22Rv1 (cell line): ENCODE measurements at regions not wholly inside any gene's neighbourhood (a gene's known extent, or its start where the extent isn't known, plus 50 kb on each side); places are given as distances from the start of the nearest gene placed in this dataset.

Experiments used
- H3K27ac ChIP-seq: fragments of 450-650 bp; 2 replicates; pipeline ENCODE4 v1.5.1; 2017
- ZFX ChIP-seq: fragments of 450-650 bp; IDR thresholded peaks from 2 replicates; pipeline ENCODE4 v1.6.1; 2017; ENCODE audit warnings: antibody characterized with exemption, borderline replicate concordance
- TF ChIP-seq, protein P1 (sequence below): fragments of 450-650 bp; IDR thresholded peaks from 2 replicates; pipeline ENCODE4 v1.5.1; 2017; ENCODE audit warnings: mild to moderate bottlenecking

DNA sequence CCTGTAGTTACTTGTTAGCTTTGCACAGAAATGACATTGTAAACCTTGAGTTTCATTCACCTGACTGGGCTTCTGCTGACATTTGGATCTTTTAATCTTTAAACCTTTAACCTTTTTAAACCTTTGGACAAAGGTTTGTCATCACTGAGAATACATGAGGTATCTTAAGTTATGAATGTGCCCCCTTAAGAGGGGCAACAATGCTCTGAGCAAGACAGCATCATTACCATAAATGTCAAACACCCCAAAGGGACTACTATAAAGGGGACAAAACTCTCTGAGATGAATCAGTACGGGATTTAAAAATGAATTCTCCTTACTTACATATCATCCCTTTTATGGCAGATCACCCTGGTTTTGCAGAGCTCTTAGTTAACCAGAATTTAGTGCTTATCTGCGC lies 203.3 kb downstream of the COG6 start:
- TF ChIP-seq, protein P1, sequence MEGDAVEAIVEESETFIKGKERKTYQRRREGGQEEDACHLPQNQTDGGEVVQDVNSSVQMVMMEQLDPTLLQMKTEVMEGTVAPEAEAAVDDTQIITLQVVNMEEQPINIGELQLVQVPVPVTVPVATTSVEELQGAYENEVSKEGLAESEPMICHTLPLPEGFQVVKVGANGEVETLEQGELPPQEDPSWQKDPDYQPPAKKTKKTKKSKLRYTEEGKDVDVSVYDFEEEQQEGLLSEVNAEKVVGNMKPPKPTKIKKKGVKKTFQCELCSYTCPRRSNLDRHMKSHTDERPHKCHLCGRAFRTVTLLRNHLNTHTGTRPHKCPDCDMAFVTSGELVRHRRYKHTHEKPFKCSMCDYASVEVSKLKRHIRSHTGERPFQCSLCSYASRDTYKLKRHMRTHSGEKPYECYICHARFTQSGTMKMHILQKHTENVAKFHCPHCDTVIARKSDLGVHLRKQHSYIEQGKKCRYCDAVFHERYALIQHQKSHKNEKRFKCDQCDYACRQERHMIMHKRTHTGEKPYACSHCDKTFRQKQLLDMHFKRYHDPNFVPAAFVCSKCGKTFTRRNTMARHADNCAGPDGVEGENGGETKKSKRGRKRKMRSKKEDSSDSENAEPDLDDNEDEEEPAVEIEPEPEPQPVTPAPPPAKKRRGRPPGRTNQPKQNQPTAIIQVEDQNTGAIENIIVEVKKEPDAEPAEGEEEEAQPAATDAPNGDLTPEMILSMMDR: no peak
- no peak for TF ChIP-seq ZFX
- no peak overlapping the region for H3K27ac ChIP-seq

DNA sequence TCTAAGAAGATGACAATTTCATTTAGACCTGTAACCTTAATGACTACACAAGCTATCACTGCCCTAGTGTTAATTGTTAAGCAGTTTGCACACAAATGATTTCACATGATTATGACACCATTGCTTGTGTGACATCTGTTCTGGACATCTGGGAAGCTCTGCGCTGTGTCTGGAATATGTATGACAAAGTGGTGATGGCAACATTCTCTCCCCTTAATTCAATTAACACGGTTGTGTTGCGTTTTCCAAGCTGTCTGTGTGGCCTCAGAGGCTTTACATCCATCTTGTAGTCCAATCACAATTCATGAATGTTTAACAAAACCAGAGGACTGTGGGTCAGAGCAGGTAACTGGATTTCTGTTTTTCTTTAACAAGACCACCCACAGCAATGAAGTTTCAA lies 204.4 kb downstream of the COG6 start:
- no peak for TF ChIP-seq ZFX
- TF ChIP-seq, protein P1: no peak
- H3K27ac ChIP-seq: no peak overlapping the region

DNA sequence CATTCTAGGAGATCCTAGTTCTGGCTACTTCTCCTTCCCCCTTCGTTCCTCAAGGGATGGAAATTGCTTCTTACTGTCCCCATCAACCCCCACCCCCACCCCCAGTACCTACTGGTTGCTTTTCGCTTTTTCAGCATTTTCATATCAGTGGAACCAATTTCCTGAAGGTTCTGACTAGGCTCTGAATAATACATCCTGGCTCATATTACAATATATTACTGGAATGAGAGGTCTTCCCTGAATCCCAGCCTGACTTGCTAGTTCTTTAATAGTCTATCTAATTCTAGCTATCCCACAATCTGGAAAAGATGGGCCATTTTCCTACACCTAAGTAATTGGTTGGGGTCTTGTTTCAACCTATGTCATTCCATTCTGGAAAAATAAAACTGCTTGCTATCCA lies 207.4 kb downstream of the COG6 start:
- no peak overlapping the region for H3K27ac ChIP-seq
- no peak for TF ChIP-seq ZFX
- TF ChIP-seq, protein P1: no peak

DNA sequence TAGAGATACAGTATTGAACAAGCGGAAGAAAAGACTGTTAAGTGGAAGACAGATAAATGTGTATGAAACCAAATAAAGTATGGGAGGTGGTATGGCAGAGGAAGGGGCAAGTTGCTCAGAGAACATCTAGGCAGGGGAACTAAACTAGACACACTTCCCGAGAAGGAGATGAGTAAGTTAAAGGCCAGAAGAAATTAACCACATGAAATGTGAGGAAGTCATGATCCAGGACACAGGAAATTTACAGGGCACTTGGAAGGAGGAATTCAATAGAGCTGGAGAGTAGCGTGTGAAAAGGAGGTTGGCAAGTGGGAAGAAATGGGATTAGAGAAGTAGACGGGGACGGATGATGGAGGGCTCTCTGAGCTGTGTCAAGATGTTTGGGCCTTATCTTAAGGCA lies 208.8 kb downstream of the COG6 start:
- no peak overlapping the region for H3K27ac ChIP-seq
- no peak for TF ChIP-seq ZFX
- TF ChIP-seq, protein P1: no peak

DNA sequence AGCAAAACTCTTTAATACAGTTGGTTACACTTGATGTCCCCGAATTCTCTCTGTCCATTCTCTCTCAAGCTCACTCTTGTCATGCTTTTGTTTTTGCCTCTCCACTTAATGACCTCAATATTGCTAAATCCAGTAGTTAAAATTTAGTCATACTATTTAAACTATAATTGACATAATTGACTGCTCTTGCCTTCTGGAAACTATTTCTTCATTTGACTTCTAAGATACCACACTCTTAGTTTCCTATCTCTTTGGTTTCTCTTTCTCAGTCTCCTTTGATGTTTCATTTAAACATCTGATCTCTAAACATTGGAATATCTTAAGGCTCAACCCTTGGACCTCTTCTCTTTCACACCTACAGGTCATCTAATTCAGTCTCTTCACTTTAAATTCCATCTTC lies 211.3 kb downstream of the COG6 start:
- no peak overlapping the region for H3K27ac ChIP-seq
- TF ChIP-seq, protein P1: no peak
- TF ChIP-seq ZFX: no peak

DNA sequence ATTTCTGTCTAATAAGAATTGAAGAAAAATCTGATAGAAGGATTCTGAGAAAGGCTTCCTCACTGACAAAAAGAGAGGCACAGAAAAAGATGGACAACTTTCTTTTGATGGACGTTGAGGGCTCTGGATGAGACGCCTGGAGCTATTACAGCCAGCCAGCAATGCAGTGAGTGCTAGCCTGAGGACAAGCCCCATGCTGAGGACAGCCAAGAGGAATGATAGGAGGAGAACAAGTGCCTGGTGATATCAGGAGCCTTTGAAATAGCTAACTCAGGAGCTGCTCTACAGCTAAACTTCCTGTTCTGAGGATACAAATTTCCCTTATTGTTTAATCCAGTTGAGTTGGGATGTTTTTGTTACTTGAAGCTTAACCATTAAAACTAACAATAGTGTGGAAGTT lies 212.3 kb downstream of the COG6 start:
- H3K27ac ChIP-seq: no peak overlapping the region
- no peak for TF ChIP-seq ZFX
- TF ChIP-seq, protein P1: no peak

DNA sequence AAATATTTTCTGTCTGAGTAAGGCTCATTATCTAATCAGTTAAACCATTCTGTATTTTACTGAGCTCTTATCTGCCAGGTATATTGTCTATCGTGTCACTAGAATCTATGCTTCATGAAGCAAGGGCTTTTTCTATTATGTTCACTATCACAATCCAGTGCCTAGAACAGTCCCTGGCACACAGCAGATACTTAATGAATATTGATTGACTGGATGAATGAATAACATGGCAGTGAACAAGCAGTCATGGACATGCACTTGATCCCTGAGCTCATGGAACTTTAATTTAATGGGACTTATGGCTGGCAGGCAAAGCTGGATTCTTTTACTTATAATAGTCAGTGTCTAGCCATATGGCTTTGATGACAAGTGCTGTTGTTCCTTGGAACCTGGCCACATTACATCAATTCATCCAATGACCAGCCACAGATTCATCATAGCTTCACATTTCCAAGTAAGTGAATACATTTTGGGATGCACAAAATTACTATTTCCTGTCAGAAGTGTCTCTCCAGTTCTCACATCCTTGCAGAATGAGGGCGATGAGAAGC lies 214.8 kb downstream of the COG6 start:
- TF ChIP-seq ZFX: no peak
- TF ChIP-seq, protein P1: no peak
- no peak overlapping the region for H3K27ac ChIP-seq
